H9 (cell line): ENCODE measurements at regions not wholly inside any gene's neighbourhood (a gene's known extent, or its start where the extent isn't known, plus 50 kb on each side); places are given as distances from the start of the nearest gene placed in this dataset.

Experiments
- DNase-seq: peaks from one replicate; pipeline ENCODE4 v3.0.0-alpha.2; 2017
- H2AFZ ChIP-seq: one replicate; pipeline ENCODE4 v1.6.1; 2013; ENCODE audit warnings: mild to moderate bottlenecking, low read length, control low read depth, moderate library complexity
- H2AK5ac ChIP-seq: 2 replicates; pipeline ENCODE4 v1.6.1; 2013; ENCODE audit warnings: low read length, control low read depth, mixed read lengths; ENCODE audit not compliant: insufficient read length
- H2BK120ac ChIP-seq: one replicate; pipeline ENCODE4 v1.6.1; 2013; ENCODE audit warnings: low read depth, mild to moderate bottlenecking, low read length, control low read depth, inconsistent platforms; ENCODE audit not compliant: poor library complexity, severe bottlenecking
- H2BK12ac ChIP-seq: 2 replicates; pipeline ENCODE4 v1.6.1; 2013; ENCODE audit warnings: low read length, control low read depth, mixed read lengths, low read depth; ENCODE audit not compliant: insufficient read length
- H2BK15ac ChIP-seq: 2 replicates; pipeline ENCODE4 v1.6.1; 2013; ENCODE audit warnings: low read depth, low read length, control low read depth
- H2BK20ac ChIP-seq: one replicate; pipeline ENCODE4 v1.6.1; 2013; ENCODE audit warnings: low read depth, mild to moderate bottlenecking, low read length, control low read depth, inconsistent platforms; ENCODE audit not compliant: poor library complexity, severe bottlenecking
- H2BK5ac ChIP-seq: 2 replicates; pipeline ENCODE4 v1.6.1; 2013; ENCODE audit warnings: low read length, control low read depth, mixed read lengths; ENCODE audit not compliant: insufficient read length
- H3K14ac ChIP-seq: 2 replicates; pipeline ENCODE4 v1.6.1; 2013; ENCODE audit warnings: low read length, control low read depth; ENCODE audit not compliant: insufficient read depth
- H3K18ac ChIP-seq: 2 replicates; pipeline ENCODE4 v1.6.1; 2013; ENCODE audit warnings: low read depth, mild to moderate bottlenecking, mixed read lengths, low read length, control low read depth; ENCODE audit not compliant: insufficient read length
- H3K23ac ChIP-seq: 2 replicates; pipeline ENCODE4 v1.6.1; 2013; ENCODE audit warnings: low read length, control low read depth, mixed read lengths, low read depth; ENCODE audit not compliant: insufficient read length
- H3K23me2 ChIP-seq: 2 replicates; pipeline ENCODE4 v1.6.1; 2013; ENCODE audit warnings: low read depth, mild to moderate bottlenecking, mixed read lengths, low read length, control low read depth; ENCODE audit not compliant: insufficient read length, poor library complexity, severe bottlenecking
- H3K27ac ChIP-seq: 2 replicates; pipeline ENCODE4 v1.5.1; 2013; ENCODE audit warnings: low read length, control low read depth, mixed read lengths, low read depth; ENCODE audit not compliant: insufficient read length
- H3K27me3 ChIP-seq: 2 replicates; pipeline ENCODE4 v1.6.1; 2013; ENCODE audit warnings: low read length, control low read depth, inconsistent platforms; ENCODE audit not compliant: insufficient read depth
- H3K4ac ChIP-seq: 2 replicates; pipeline ENCODE4 v1.6.1; 2013; ENCODE audit warnings: low read depth, mild to moderate bottlenecking, control low read depth, inconsistent platforms, low read length, moderate library complexity
- H3K4me1 ChIP-seq: 2 replicates; pipeline ENCODE4 v1.6.1; 2013; ENCODE audit warnings: low read length, control low read depth, inconsistent platforms; ENCODE audit not compliant: insufficient read depth
- H3K4me2 ChIP-seq: 2 replicates; pipeline ENCODE4 v1.6.1; 2013; ENCODE audit warnings: low read length, control low read depth, mixed read lengths; ENCODE audit not compliant: insufficient read length, insufficient read depth
- H3K56ac ChIP-seq: 2 replicates; pipeline ENCODE4 v1.6.1; 2013; ENCODE audit warnings: low read depth, mild to moderate bottlenecking, mixed read lengths, low read length, control low read depth; ENCODE audit not compliant: insufficient read length
- H3K79me1 ChIP-seq: 2 replicates; pipeline ENCODE4 v1.6.1; 2013; ENCODE audit warnings: low read depth, mild to moderate bottlenecking, moderate library complexity, low read length, control low read depth, inconsistent platforms; ENCODE audit not compliant: insufficient read depth, poor library complexity, severe bottlenecking
- H3K79me2 ChIP-seq: 2 replicates; pipeline ENCODE4 v1.6.1; 2013; ENCODE audit warnings: low read length, control low read depth, inconsistent platforms; ENCODE audit not compliant: insufficient read depth
- H3K9ac ChIP-seq: 2 replicates; pipeline ENCODE4 v1.6.1; 2013; ENCODE audit warnings: low read length, control low read depth, mixed read lengths; ENCODE audit not compliant: insufficient read length; ENCODE audit errors: extremely low read depth
- H3K9me3 ChIP-seq: one replicate; pipeline ENCODE4 v1.6.1; 2013; ENCODE audit warnings: low read depth, low read length, inconsistent platforms; ENCODE audit not compliant: control insufficient read depth
- H3T11ph ChIP-seq: one replicate; pipeline ENCODE4 v1.6.1; 2013; ENCODE audit warnings: mild to moderate bottlenecking, low read length, control low read depth, inconsistent platforms
- H4K20me1 ChIP-seq: one replicate; pipeline ENCODE4 v1.6.1; 2013; ENCODE audit not compliant: control insufficient read depth, insufficient read length, insufficient read depth
- H4K5ac ChIP-seq: 2 replicates; pipeline ENCODE4 v1.6.1; 2013; ENCODE audit warnings: low read depth, mild to moderate bottlenecking, mixed read lengths, low read length, control low read depth; ENCODE audit not compliant: insufficient read length
- H4K8ac ChIP-seq: replicated peaks from 2 replicates; pipeline ENCODE4 v1.6.1; 2013; ENCODE audit warnings: low read length, control low read depth, mixed read lengths, low read depth; ENCODE audit not compliant: insufficient read length
- H4K91ac ChIP-seq: 2 replicates; pipeline ENCODE4 v1.6.1; 2013; ENCODE audit warnings: low read depth, mild to moderate bottlenecking, moderate library complexity, mixed read lengths, low read length, control low read depth; ENCODE audit not compliant: insufficient read length
- H3K27ac Mint-ChIP-seq, 3 experiments: 2 replicates in 2 of 3; 3 replicates in 1 of 3; pipeline ENCODE4 v1.8.0; 2020 to 2021; ENCODE audit warnings: mixed read lengths in 3 of 3, mild to moderate bottlenecking in 1 of 3, moderate library complexity in 1 of 3
- H3K27me3 Mint-ChIP-seq: 2 replicates; pipeline ENCODE4 v1.8.0; 2021; ENCODE audit warnings: low read depth, mild to moderate bottlenecking, moderate library complexity, mixed read lengths
- H3K36me3 Mint-ChIP-seq, 3 experiments: 2 replicates in 2 of 3; 3 replicates in 1 of 3; pipeline ENCODE4 v1.8.0; 2020 to 2021; ENCODE audit warnings: low read depth in 3 of 3, mixed read lengths in 3 of 3; ENCODE audit not compliant: insufficient read depth in 1 of 3
- H3K4me1 Mint-ChIP-seq, 2 experiments: 2 replicates each; pipeline ENCODE4 v1.8.0; 2020; ENCODE audit warnings: mixed read lengths in 2 of 2
- H3K4me3 Mint-ChIP-seq, 2 experiments: 2 replicates in 1 of 2; 3 replicates in 1 of 2; pipeline ENCODE4 v1.8.0; 2020 to 2021; ENCODE audit warnings: mild to moderate bottlenecking in 2 of 2, mixed read lengths in 2 of 2, moderate library complexity in 1 of 2
- H3K9me3 Mint-ChIP-seq, 2 experiments: 2 replicates in 1 of 2; 3 replicates in 1 of 2; pipeline ENCODE4 v1.8.0; 2020; ENCODE audit warnings: mild to moderate bottlenecking in 2 of 2, mixed read lengths in 2 of 2, moderate library complexity in 1 of 2
- CTCF ChIP-seq: fragments of 200-600 bp; sonication (generic); conservative IDR thresholded peaks from 3 replicates; pipeline ENCODE4 v1.8.0; 2021; ENCODE audit warnings: antibody characterized with exemption, mild to moderate bottlenecking

- no peak overlapping the region for H2BK120ac ChIP-seq
- no peaks in the 10 kb centered on the region for H3K79me1 ChIP-seq
- H3K27me3 Mint-ChIP-seq, result no peaks in the 10 kb centered on the region
- no peak overlapping the region for H2AK5ac ChIP-seq
- no peak overlapping the region for H3K4ac ChIP-seq
- H3K14ac ChIP-seq, result no peak overlapping the region
- no peak for DNase-seq
- no peak overlapping the region for H2BK5ac ChIP-seq
- H2BK15ac ChIP-seq, result no peak overlapping the region
- no peaks in the 10 kb centered on the region for H3K4me1 ChIP-seq
- H4K5ac ChIP-seq, result no peak overlapping the region
- no peak overlapping the region for H3K23ac ChIP-seq
- H4K8ac ChIP-seq, result no peak overlapping the region
- H3K56ac ChIP-seq, result no peak overlapping the region
- H3K9me3 Mint-ChIP-seq, result peaks cover 33 to 36% of the 10 kb centered on the region in 2 experiments
- no peak overlapping the region for H2BK12ac ChIP-seq
- no peaks in the 10 kb centered on the region for H3K23me2 ChIP-seq
- H3K79me2 ChIP-seq, result no peaks in the 10 kb centered on the region
- H3K18ac ChIP-seq, result no peak overlapping the region
- H2AFZ ChIP-seq, result no peak overlapping the region
- no peak overlapping the region for H3K27ac Mint-ChIP-seq
- no peak for TF ChIP-seq CTCF
- H3K36me3 Mint-ChIP-seq, result peaks cover 18 to 34% (median 21%) of the 10 kb centered on the region in 3 experiments
- H3K4me1 Mint-ChIP-seq, result no peaks in the 10 kb centered on the region
- no peaks in the 10 kb centered on the region for H4K20me1 ChIP-seq
- no peaks in the 10 kb centered on the region for H3K27me3 ChIP-seq
- H3K9me3 ChIP-seq, result peaks cover 17% of the 10 kb centered on the region
- H3K4me3 Mint-ChIP-seq, result no peak overlapping the region
- H3K27ac ChIP-seq, result no peak overlapping the region
- H3K9ac ChIP-seq, result no peak overlapping the region
- no peak overlapping the region for H4K91ac ChIP-seq
- no peak overlapping the region for H3T11ph ChIP-seq
- H3K4me2 ChIP-seq, result no peak overlapping the region
- no peak overlapping the region for H2BK20ac ChIP-seq
These were observed 475.8 kb upstream of the FLRT2 start for GRCh38 chr14:85054178-85054577.
